K562 (cell line): ENCODE measurements at regions not wholly inside any gene's neighbourhood (a gene's known extent, or its start where the extent isn't known, plus 50 kb on each side); places are given as distances from the start of the nearest gene placed in this dataset.
"Not testable (repeated sequence)": the region's sequence is repeated elsewhere in the genome, so short reads cannot be mapped to it uniquely, and the experiment has no call there.

Experiments used
- ATAC-seq: fragments of 200-7000 bp; cut with Tn5 transposase; 3 replicates; pipeline ENCODE4 v1.9.1; 2020; ENCODE audit warnings: moderate library complexity
- BruUV-seq: library from RNA; stranded (reverse); fragments of 400-500 nt; replicated peaks from 2 replicates; lab custom pipeline; 2021; lab: Mats Ljungman, UMichigan
- CTCF ChIA-PET: fragments of 300-600 bp; formaldehyde crosslinking; extraction: SDS; loops from one replicate; lab custom pipeline; 2021; ENCODE audit warnings: low intra/inter-chr PET ratio; lab: Yijun Ruan, JAX
- POLR2A ChIA-PET: fragments of 300-600, 350-650 bp; sonication (Branson Sonifier 250); formaldehyde crosslinking; extraction: SDS; loops from one replicate; lab custom pipeline; 2021; ENCODE audit warnings: antibody characterized with exemption, inconsistent platforms; lab: Yijun Ruan, JAX
- DNase-seq, 4 experiments: peaks; one replicate each; pipeline versions ENCODE4 v3.0.0 to v3.0.0-alpha.2; 2011 to 2018; ENCODE audit warnings: low spot score in 3 of 4, mixed read lengths in 3 of 4; ENCODE audit errors: extremely low read depth in 1 of 4
- FAIRE-seq: peaks from 2 replicates; lab custom pipeline; 2011; peaks lifted over from hg19 to GRCh38; lab: Jason Lieb, UNC
- H2AFZ ChIP-seq: 2 replicates; pipeline ENCODE4 v1.6.0; 2011; ENCODE audit warnings: low read depth, low read length, control low read depth, inconsistent platforms
- H3K27ac ChIP-seq: fragments of 200-600 bp; 3 replicates; pipeline ENCODE4 v1.8.0; 2011; ENCODE audit warnings: low read depth, mild to moderate bottlenecking, control low read depth, inconsistent platforms, low read length, moderate library complexity, mixed read lengths; ENCODE audit errors: extremely low read depth
- H3K27me3 ChIP-seq, 2 experiments: fragments of 300-600 bp in 1 of 2; 2 replicates in 1 of 2; 3 replicates in 1 of 2; pipeline versions ENCODE4 v1.6.0 to v1.8.0; 2011; ENCODE audit warnings: inconsistent platforms in 2 of 2, low read length in 2 of 2, mild to moderate bottlenecking in 1 of 2, mixed read lengths in 1 of 2, moderate library complexity in 1 of 2; ENCODE audit not compliant: control insufficient read depth in 2 of 2, insufficient read depth in 2 of 2
- H3K36me3 ChIP-seq: fragments of 300-600 bp; 3 replicates; pipeline ENCODE4 v1.8.0; 2011; ENCODE audit warnings: mild to moderate bottlenecking, low read length, inconsistent platforms; ENCODE audit not compliant: control insufficient read depth, insufficient read depth
- H3K4me1 ChIP-seq, 2 experiments: fragments of 200-600 bp in 1 of 2; replicated peaks in 1 of 2; 2 replicates in 1 of 2; 3 replicates in 1 of 2; pipeline versions ENCODE4 v1.5.1 to v1.8.0; 2011; ENCODE audit warnings: inconsistent platforms in 2 of 2, low read length in 2 of 2, mild to moderate bottlenecking in 1 of 2, mixed read lengths in 1 of 2, moderate library complexity in 1 of 2; ENCODE audit not compliant: control insufficient read depth in 2 of 2, insufficient read depth in 2 of 2
- H3K4me2 ChIP-seq: 2 replicates; pipeline ENCODE4 v1.6.1; 2011; ENCODE audit warnings: low read length, control low read depth, inconsistent platforms, mixed read lengths; ENCODE audit not compliant: insufficient read depth
- H3K4me3 ChIP-seq: fragments of 200-600 bp; sonication (generic), shearing (Covaris generic); 2 replicates; pipeline ENCODE4 v1.5.1; 2016; ENCODE audit warnings: control low read depth, inconsistent platforms
- H3K79me2 ChIP-seq: fragments of 200-600 bp; 3 replicates; pipeline ENCODE4 v1.8.0; 2011; ENCODE audit warnings: low read length, inconsistent platforms; ENCODE audit not compliant: control insufficient read depth, insufficient read depth
- H3K9ac ChIP-seq, 2 experiments: 2 replicates each; pipeline versions ENCODE4 v1.6.0 to v1.6.1; 2011; ENCODE audit warnings: low read depth in 2 of 2, low read length in 2 of 2, control low read depth in 1 of 2, inconsistent platforms in 1 of 2, mild to moderate bottlenecking in 1 of 2, mixed read lengths in 1 of 2; ENCODE audit not compliant: insufficient read depth in 1 of 2
- H3K9me1 ChIP-seq: one replicate; pipeline ENCODE4 v1.6.0; 2011; ENCODE audit warnings: inconsistent platforms, mild to moderate bottlenecking, low read length, moderate library complexity; ENCODE audit not compliant: control insufficient read depth, insufficient read depth
- H3K9me3 ChIP-seq: replicated peaks from 2 replicates; pipeline ENCODE4 v1.5.1; 2011; ENCODE audit warnings: low read depth, low read length, inconsistent platforms; ENCODE audit not compliant: control insufficient read depth, insufficient read depth
- H4K20me1 ChIP-seq: replicated peaks from 2 replicates; pipeline ENCODE4 v1.6.1; 2011; ENCODE audit warnings: low read length, inconsistent platforms, mixed read lengths; ENCODE audit not compliant: control insufficient read depth, insufficient read depth
- FOXJ2 ChIP-seq: fragments of 200-800 bp; sonication (Bioruptor generic); IDR thresholded peaks from 2 replicates; pipeline ENCODE4 v1.6.1; 2016; ENCODE audit warnings: missing genetic modification characterization, missing compliant biosample characterization
- PHF21A ChIP-seq: fragments of 450-650 bp; IDR thresholded peaks from 2 replicates; pipeline ENCODE4 v1.6.1; 2017; ENCODE audit warnings: low read depth, borderline replicate concordance
- PKNOX1 ChIP-seq: fragments of 450-650 bp; IDR thresholded peaks from 2 replicates; pipeline ENCODE4 v1.6.1; 2016
- ZBTB11 ChIP-seq, 3 experiments: fragments of 200-800 bp in 1 of 3; fragments of 250-450 bp in 1 of 3; fragments of 450-650 bp in 1 of 3; sonication (Bioruptor Pico) in 1 of 3; sonication (Bioruptor generic) in 1 of 3; formaldehyde crosslinking in 1 of 3; IDR thresholded peaks; 2 replicates each; pipeline versions ENCODE4 v1.6.1 to v1.8.0; 2016 to 2022; ENCODE audit warnings: mild to moderate bottlenecking in 2 of 3, missing genetic modification characterization in 2 of 3, missing compliant biosample characterization in 1 of 3, moderate library complexity in 1 of 3
- WGBS: fragments of 100-300 bp; shearing (Covaris generic); methylation state at CpG from one replicate; pipeline ENCODE4 v1.1.6; 2016; ENCODE audit warnings: low coverage, mixed read lengths; ENCODE audit not compliant: insufficient coverage; ENCODE audit errors: missing lambda C conversion rate; 5-methylcytosine and 5-hydroxymethylcytosine counted together
- in situ Hi-C: fragments of 300-500 bp; cut with MboI; formaldehyde crosslinking; loops from 4 replicates; pipeline ENCODE4 v1.15.0; 2018; ENCODE audit warnings: inconsistent platforms, mixed read lengths
- intact Hi-C: fragments of 100-400 bp; cut with micrococcal nuclease; formaldehyde crosslinking; loops from 2 replicates; pipeline ENCODE4 v1.14.2; 2022

GRCh38 chr5:21480054-21480453, 1373.1 kb downstream of the CDH12 start (continued):
- TF ChIP-seq ZBTB11 (CRISPR knock-in tag; IDR thresholded peaks at IDR 0.05) (peak in 1 of 3 experiments; percentile 44; a peak in 1 of 6 replicates), PHF21A (0 out of 2 replicates have a peak, but pooled peaks have one; percentile 25)

- CTCF ChIA-PET, BruUV-seq, H3K27me3 ChIP-seq, H3K36me3 ChIP-seq, in situ Hi-C loops, POLR2A ChIA-PET, H2AFZ ChIP-seq, H3K9ac ChIP-seq, H3K4me1 ChIP-seq, H4K20me1 ChIP-seq, H3K79me2 ChIP-seq, H3K4me2 ChIP-seq, FAIRE-seq, H3K4me3 ChIP-seq, H3K27ac ChIP-seq, H3K9me1 ChIP-seq, H3K9me3 ChIP-seq, intact Hi-C loops: not testable (repeated sequence)
- TF ChIP-seq FOXJ2 (tag) (peak; percentile 27; the same call in 1 of the 2 replicates), PKNOX1 (peak; percentile 94)
- peak; percentile 47 for ATAC-seq
- peak in 2 of 4 experiments; percentile 15 to 41 for DNase-seq
- 55% methylated on average over 4 of the region's 6 CpGs for WGBS
Measured at GRCh38 chr5:21473981-21474380, 1379.2 kb downstream of the CDH12 start.

- intact Hi-C loops, DNase-seq, CTCF ChIA-PET, H3K4me3 ChIP-seq, H3K4me1 ChIP-seq, POLR2A ChIA-PET, H3K9ac ChIP-seq, H3K27me3 ChIP-seq, FAIRE-seq, H3K9me3 ChIP-seq, H3K79me2 ChIP-seq, in situ Hi-C loops, H2AFZ ChIP-seq, H4K20me1 ChIP-seq, H3K9me1 ChIP-seq, H3K4me2 ChIP-seq, ATAC-seq, H3K27ac ChIP-seq, BruUV-seq, H3K36me3 ChIP-seq: not testable (repeated sequence)
- WGBS, result 76% methylated on average over 12 of the region's 13 CpGs
Measured at GRCh38 chr5:21473436-21473835, 1379.7 kb downstream of the CDH12 start.
